HepG2 (cell line): ENCODE measurements at regions not wholly inside any gene's neighbourhood (a gene's known extent, or its start where the extent isn't known, plus 50 kb on each side); places are given as distances from the start of the nearest gene placed in this dataset.

Source experiments
- ATAC-seq: fragments of 200-7000 bp; cut with Tn5 transposase; 3 replicates; pipeline ENCODE4 v1.9.1; 2020; ENCODE audit warnings: mild to moderate bottlenecking, moderate library complexity
- BruUV-seq: library from RNA; stranded (reverse); fragments of 400-500 nt; replicated peaks from 2 replicates; lab custom pipeline; 2021; lab: Mats Ljungman, UMichigan
- CTCF ChIA-PET: fragments of 300-600 bp; formaldehyde crosslinking; extraction: SDS; loops from one replicate; lab custom pipeline; 2021; ENCODE audit warnings: low total read pairs, inconsistent platforms, low intra/inter-chr PET ratio; lab: Yijun Ruan, JAX
- POLR2A ChIA-PET: fragments of 350-600 bp; sonication (Branson Sonifier 250); formaldehyde crosslinking; loops from one replicate; lab custom pipeline; 2020; ENCODE audit warnings: antibody characterized with exemption, inconsistent platforms; lab: Yijun Ruan, JAX
- DNase-seq: peaks from one replicate; pipeline ENCODE4 v3.0.0-alpha.2; 2015; ENCODE audit warnings: low spot score
- FAIRE-seq: peaks from 3 replicates; lab custom pipeline; 2011; peaks lifted over from hg19 to GRCh38; lab: Jason Lieb, UNC
- H2AFZ ChIP-seq: one replicate; pipeline ENCODE4 v1.6.1; 2011; ENCODE audit warnings: low read length, inconsistent platforms
- H3K27ac ChIP-seq: fragments of 300-600 bp; 3 replicates; pipeline ENCODE4 v1.8.0; 2011; ENCODE audit warnings: mixed run types, mild to moderate bottlenecking, mixed read lengths, low read length, inconsistent platforms; ENCODE audit not compliant: insufficient read depth; ENCODE audit errors: extremely low read length
- H3K27me3 ChIP-seq, 2 experiments: fragments of 200-600 bp in 1 of 2; 2 replicates in 1 of 2; 3 replicates in 1 of 2; pipeline versions ENCODE4 v1.6.0 to v1.8.0; 2011; ENCODE audit warnings: low read length in 2 of 2, mild to moderate bottlenecking in 2 of 2, moderate library complexity in 2 of 2, inconsistent platforms in 1 of 2; ENCODE audit not compliant: insufficient read depth in 2 of 2, control insufficient read depth in 1 of 2
- H3K36me3 ChIP-seq, 2 experiments: fragments of 200-600 bp in 1 of 2; replicated peaks in 1 of 2; 2 replicates in 1 of 2; 3 replicates in 1 of 2; pipeline versions ENCODE4 v1.5.1 to v1.8.0; 2011; ENCODE audit warnings: low read length in 2 of 2, inconsistent platforms in 1 of 2; ENCODE audit not compliant: insufficient read depth in 2 of 2, control insufficient read depth in 1 of 2
- H3K4me1 ChIP-seq: 2 replicates; pipeline ENCODE4 v1.5.1; 2012; ENCODE audit warnings: low read length, inconsistent platforms; ENCODE audit not compliant: insufficient read depth
- H3K4me2 ChIP-seq: 2 replicates; pipeline ENCODE4 v1.6.0; 2011; ENCODE audit warnings: low read depth, low read length, inconsistent platforms
- H3K4me3 ChIP-seq, 3 experiments: fragments of 200-600 bp in 1 of 3; sonication (generic), shearing (Covaris generic) in 1 of 3; replicated peaks in 1 of 3; 2 replicates each; pipeline ENCODE4 v1.5.1; 2011 to 2016; ENCODE audit warnings: low read length in 3 of 3, inconsistent platforms in 2 of 3, low read depth in 2 of 3, mild to moderate bottlenecking in 2 of 3, control low read depth in 1 of 3, mixed read lengths in 1 of 3; ENCODE audit not compliant: insufficient read depth in 1 of 3
- H3K79me2 ChIP-seq: one replicate; pipeline ENCODE4 v1.6.1; 2011; ENCODE audit warnings: low read length, inconsistent platforms; ENCODE audit not compliant: insufficient read depth
- H3K9ac ChIP-seq: 2 replicates; pipeline ENCODE4 v1.6.0; 2011; ENCODE audit warnings: mild to moderate bottlenecking, low read depth, low read length, inconsistent platforms; ENCODE audit not compliant: insufficient read depth
- H3K9me3 ChIP-seq: 2 replicates; pipeline ENCODE4 v1.5.1; 2012; ENCODE audit warnings: mild to moderate bottlenecking, low read length
- H4K20me1 ChIP-seq: 2 replicates; pipeline ENCODE4 v1.6.0; 2011; ENCODE audit warnings: inconsistent platforms, mild to moderate bottlenecking, low read length, moderate library complexity; ENCODE audit not compliant: insufficient read depth
- HNF4G ChIP-seq, 2 experiments: sonication (generic) in 1 of 2; formaldehyde crosslinking in 1 of 2; IDR thresholded peaks; 2 replicates each; pipeline versions ENCODE4 v1.4.0 to v1.6.1; 2011 to 2020; ENCODE audit warnings: borderline replicate concordance in 2 of 2, low read depth in 2 of 2, mild to moderate bottlenecking in 2 of 2, low read length in 1 of 2, missing genetic modification reagents in 1 of 2, moderate library complexity in 1 of 2
- KLF15 ChIP-seq: sonication (generic); formaldehyde crosslinking; IDR thresholded peaks from 2 replicates; pipeline ENCODE4 v1.8.1; 2023; ENCODE audit warnings: borderline replicate concordance, mild to moderate bottlenecking, inconsistent platforms, missing genetic modification reagents, mixed read lengths
- MEIS1 ChIP-seq: sonication (generic); formaldehyde crosslinking; IDR thresholded peaks from 2 replicates; pipeline ENCODE4 v1.9.0; 2021; ENCODE audit warnings: mild to moderate bottlenecking, missing genetic modification reagents, moderate library complexity, borderline replicate concordance
- ZNF317 ChIP-seq: sonication (generic); formaldehyde crosslinking; IDR thresholded peaks from 2 replicates; pipeline ENCODE4 v1.5.0; 2020; ENCODE audit warnings: mild to moderate bottlenecking, missing genetic modification reagents
- ZNF563 ChIP-seq: sonication (generic); formaldehyde crosslinking; IDR thresholded peaks from 2 replicates; pipeline ENCODE4 v1.8.0; 2022; ENCODE audit warnings: mild to moderate bottlenecking, moderate library complexity, missing genetic modification reagents
- ZNF614 ChIP-seq: IDR thresholded peaks from 2 replicates; pipeline ENCODE4 v1.6.1; 2018; ENCODE audit warnings: missing biosample characterization, missing genetic modification reagents, inconsistent platforms, borderline replicate concordance
- ZNF724P ChIP-seq: sonication (generic); formaldehyde crosslinking; IDR thresholded peaks from 2 replicates; pipeline ENCODE4 v1.8.0; 2022; ENCODE audit warnings: missing genetic modification reagents, borderline replicate concordance
- ZNF780A ChIP-seq: sonication (generic); formaldehyde crosslinking; IDR thresholded peaks from 2 replicates; pipeline ENCODE4 v1.8.0; 2022; ENCODE audit warnings: mild to moderate bottlenecking, missing genetic modification reagents, moderate library complexity
- ZNF878 ChIP-seq: sonication (generic); formaldehyde crosslinking; IDR thresholded peaks from 2 replicates; pipeline ENCODE4 v1.8.1; 2023; ENCODE audit warnings: mild to moderate bottlenecking, missing genetic modification reagents, moderate library complexity
- WGBS: methylation state at CpG from one replicate; pipeline ENCODE4 v1.1.6; 2017; ENCODE audit warnings: low lambda C conversion rate; 5-methylcytosine and 5-hydroxymethylcytosine counted together
- in situ Hi-C: cut with HindIII; loops from 2 replicates; pipeline ENCODE4 v1.10.0; 2017; ENCODE audit warnings: low pct_unique_long_range_greater_than_20kb; ENCODE audit not compliant: extremely low pct_ligation_motif_present
- intact Hi-C: fragments of 100-400 bp; cut with micrococcal nuclease; formaldehyde crosslinking; loops from one replicate; pipeline ENCODE4 v1.10.0; 2022; ENCODE audit not compliant: unreplicated experiment
- TF ChIP-seq, protein P1 (sequence below): sonication (generic); formaldehyde crosslinking; IDR thresholded peaks from 2 replicates; pipeline ENCODE4 v1.8.0; 2022; ENCODE audit warnings: mild to moderate bottlenecking, missing genetic modification reagents; ENCODE audit not compliant: insufficient replicate concordance
- TF ChIP-seq, protein P2 (sequence below): sonication (generic); formaldehyde crosslinking; IDR thresholded peaks from 2 replicates; pipeline ENCODE4 v1.5.1; 2020; ENCODE audit warnings: mild to moderate bottlenecking, missing genetic modification reagents, moderate library complexity
- TF ChIP-seq, protein P3 (sequence below): sonication (generic); formaldehyde crosslinking; IDR thresholded peaks from 2 replicates; pipeline ENCODE4 v1.8.0; 2022; ENCODE audit warnings: mild to moderate bottlenecking, missing genetic modification reagents, borderline replicate concordance
- TF ChIP-seq, protein P4 (sequence below): sonication (generic); formaldehyde crosslinking; IDR thresholded peaks from 2 replicates; pipeline ENCODE4 v1.5.1; 2020; ENCODE audit warnings: missing genetic modification reagents, mild to moderate bottlenecking, borderline replicate concordance

DNA sequence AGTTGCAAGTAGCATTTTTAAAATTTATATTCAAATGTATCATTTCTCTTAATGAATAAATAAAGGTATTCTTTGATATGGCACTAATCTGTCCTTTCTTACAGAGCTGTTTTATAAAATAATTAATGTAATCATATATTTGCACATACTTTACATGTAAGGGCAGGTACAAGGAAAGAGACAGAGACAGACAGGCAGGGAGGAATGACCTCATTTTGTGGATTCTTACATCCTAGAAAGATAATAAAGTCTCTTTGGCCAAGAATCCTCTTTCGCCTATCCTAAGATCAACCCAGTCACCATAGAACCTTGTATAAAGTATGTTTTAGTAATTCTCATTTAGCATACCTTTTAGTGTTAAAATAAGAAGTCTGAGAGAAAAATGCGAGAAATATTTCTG, 98.5 kb upstream of the CTSO start (continued):
- TF ChIP-seq, protein P1, sequence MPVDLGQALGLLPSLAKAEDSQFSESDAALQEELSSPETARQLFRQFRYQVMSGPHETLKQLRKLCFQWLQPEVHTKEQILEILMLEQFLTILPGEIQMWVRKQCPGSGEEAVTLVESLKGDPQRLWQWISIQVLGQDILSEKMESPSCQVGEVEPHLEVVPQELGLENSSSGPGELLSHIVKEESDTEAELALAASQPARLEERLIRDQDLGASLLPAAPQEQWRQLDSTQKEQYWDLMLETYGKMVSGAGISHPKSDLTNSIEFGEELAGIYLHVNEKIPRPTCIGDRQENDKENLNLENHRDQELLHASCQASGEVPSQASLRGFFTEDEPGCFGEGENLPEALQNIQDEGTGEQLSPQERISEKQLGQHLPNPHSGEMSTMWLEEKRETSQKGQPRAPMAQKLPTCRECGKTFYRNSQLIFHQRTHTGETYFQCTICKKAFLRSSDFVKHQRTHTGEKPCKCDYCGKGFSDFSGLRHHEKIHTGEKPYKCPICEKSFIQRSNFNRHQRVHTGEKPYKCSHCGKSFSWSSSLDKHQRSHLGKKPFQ (CRISPR knock-in tag): no peak
- no peak for TF ChIP-seq ZNF614

DNA sequence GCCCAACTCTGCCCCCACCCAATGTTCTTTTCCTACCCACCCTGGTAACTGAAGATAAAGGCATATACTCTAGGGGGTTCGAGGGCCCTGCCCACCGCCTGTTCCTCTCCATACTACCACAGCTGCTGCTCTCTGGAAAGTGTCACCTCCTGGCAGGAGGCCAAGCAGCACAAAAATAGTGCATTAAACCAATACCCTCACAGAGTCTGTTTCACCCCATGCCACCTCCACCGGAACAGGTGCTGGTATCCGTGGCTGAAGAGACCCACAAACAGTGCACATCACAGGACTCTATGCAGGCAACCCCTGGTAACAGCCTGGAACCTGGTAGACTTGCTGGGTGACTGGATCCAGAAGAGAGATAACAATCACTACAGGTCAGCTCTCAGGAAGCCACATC, 85.1 kb upstream of the CTSO start:
- no peak for ATAC-seq
- WGBS: 5% methylated on average over 4 of the region's 4 CpGs
- H3K9me3 ChIP-seq: no peaks in the 10 kb centered on the region
- TF ChIP-seq ZNF563 (CRISPR knock-in tag) (no peak), MEIS1 (no peak), ZNF317 (CRISPR knock-in tag) (no peak), ZNF878 (CRISPR knock-in tag) (no peak), ZNF724P (CRISPR knock-in tag) (no peak), HNF4G (IDR thresholded peaks at IDR 0.05; ENCODE audit: borderline replicate concordance, low read depth, low read length) (no peak), HNF4G (CRISPR knock-in tag; IDR thresholded peaks at IDR 0.05; ENCODE audit: borderline replicate concordance, low read depth) (no peak), ZNF780A (no peak), KLF15 (CRISPR knock-in tag) (no peak)
- TF ChIP-seq, protein P2, sequence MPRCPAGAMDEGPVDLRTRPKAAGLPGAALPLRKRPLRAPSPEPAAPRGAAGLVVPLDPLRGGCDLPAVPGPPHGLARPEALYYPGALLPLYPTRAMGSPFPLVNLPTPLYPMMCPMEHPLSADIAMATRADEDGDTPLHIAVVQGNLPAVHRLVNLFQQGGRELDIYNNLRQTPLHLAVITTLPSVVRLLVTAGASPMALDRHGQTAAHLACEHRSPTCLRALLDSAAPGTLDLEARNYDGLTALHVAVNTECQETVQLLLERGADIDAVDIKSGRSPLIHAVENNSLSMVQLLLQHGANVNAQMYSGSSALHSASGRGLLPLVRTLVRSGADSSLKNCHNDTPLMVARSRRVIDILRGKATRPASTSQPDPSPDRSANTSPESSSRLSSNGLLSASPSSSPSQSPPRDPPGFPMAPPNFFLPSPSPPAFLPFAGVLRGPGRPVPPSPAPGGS (CRISPR knock-in tag): no peak
- TF ChIP-seq, protein P3, sequence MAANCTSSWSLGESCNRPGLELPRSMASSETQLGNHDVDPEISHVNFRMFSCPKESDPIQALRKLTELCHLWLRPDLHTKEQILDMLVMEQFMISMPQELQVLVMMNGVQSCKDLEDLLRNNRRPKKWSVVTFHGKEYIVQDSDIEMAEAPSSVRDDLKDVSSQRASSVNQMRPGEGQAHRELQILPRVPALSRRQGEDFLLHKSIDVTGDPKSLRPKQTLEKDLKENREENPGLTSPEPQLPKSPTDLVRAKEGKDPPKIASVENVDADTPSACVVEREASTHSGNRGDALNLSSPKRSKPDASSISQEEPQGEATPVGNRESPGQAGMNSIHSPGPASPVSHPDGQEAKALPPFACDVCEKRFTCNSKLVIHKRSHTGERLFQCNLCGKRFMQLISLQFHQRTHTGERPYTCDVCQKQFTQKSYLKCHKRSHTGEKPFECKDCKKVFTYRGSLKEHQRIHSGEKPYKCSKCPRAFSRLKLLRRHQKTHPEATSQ (CRISPR knock-in tag): no peak
- TF ChIP-seq, protein P4, sequence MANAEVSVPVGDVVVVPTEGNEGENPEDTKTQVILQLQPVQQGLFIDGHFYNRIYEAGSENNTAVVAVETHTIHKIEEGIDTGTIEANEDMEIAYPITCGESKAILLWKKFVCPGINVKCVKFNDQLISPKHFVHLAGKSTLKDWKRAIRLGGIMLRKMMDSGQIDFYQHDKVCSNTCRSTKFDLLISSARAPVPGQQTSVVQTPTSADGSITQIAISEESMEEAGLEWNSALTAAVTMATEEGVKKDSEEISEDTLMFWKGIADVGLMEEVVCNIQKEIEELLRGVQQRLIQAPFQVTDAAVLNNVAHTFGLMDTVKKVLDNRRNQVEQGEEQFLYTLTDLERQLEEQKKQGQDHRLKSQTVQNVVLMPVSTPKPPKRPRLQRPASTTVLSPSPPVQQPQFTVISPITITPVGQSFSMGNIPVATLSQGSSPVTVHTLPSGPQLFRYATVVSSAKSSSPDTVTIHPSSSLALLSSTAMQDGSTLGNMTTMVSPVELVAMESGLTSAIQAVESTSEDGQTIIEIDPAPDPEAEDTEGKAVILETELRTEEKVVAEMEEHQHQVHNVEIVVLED (CRISPR knock-in tag): no peak

More for the DNA sequence above, 85.1 kb upstream of the CTSO start:
- in situ Hi-C loops: no loop called here
- Histone ChIP-seq H2AFZ (no peak overlapping the region), H3K4me1 (no peaks in the 10 kb centered on the region), H3K79me2 (no peaks in the 10 kb centered on the region), H3K9ac (no peak overlapping the region), H3K4me3 (no peak overlapping the region), H4K20me1 (no peaks in the 10 kb centered on the region), H3K27ac (no peak overlapping the region), H3K4me2 (no peak overlapping the region), H3K36me3 (no peaks in the 10 kb centered on the region), H3K27me3 (no peaks in the 10 kb centered on the region)
- FAIRE-seq (no peak), DNase-seq (no peak)
- no TSS peak for BruUV-seq
- intact Hi-C loops: no loop called here
- ChIA-PET CTCF (no interaction called here), POLR2A (no interaction called here)
